ENCODE measurements at regions not wholly inside any gene's neighbourhood (a gene's known extent, or its start where the extent isn't known, plus 50 kb on each side); places are given as distances from the start of the nearest gene placed in this dataset.

DNA sequence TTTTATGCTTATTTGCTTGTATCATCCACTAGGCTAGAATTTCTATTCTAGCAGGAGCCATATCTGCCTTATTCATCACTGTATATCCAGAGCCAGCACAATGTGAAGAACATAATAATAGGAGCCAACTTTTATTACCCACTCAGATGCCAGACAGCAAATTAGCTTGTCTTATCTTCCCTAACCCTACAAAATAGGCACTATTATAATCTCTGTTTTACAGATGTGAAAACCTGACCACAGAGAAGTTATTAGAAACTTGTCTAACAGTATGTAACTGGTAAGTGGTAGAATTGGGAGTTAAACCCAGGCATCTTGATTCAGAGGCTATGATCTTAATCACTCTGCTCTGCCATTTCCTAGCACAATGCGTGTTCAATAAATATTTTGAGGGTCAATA lies 579.5 kb downstream of the CAAP1 start:
- no peak for TF ChIP-seq CTCF (IDR thresholded peaks at IDR 0.05; ENCODE audit: low read depth, low read length)
- DNase-seq (ENCODE audit: extremely low read depth, low read depth): no peak

DNA sequence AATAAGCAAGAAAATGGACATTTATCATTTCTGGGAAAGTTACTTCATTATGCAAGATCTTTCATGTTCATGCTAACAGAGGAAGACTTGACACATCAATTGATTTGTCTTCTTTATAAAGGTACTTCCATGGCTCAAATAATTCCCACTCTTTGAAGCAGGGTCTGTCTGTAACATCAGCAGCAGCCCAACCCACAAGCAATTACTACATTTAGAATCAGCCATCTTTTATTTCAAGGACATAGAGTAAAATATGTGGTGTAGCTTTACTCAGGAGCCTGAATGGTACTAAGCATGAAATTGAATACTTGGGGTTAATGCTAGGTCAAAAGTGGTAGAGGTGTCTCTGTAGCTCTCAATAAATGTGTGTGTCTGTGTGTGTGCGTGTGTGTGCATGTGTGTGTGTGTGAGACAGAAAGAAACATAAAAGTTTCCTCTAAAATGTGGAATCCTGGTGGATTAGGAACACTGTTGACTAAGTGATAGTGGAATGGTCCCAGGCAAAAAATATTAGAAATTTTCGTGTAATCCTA lies 581.1 kb downstream of the CAAP1 start:
- TF ChIP-seq CTCF (IDR thresholded peaks at IDR 0.05; ENCODE audit: low read depth, low read length): no peak
- no peak for DNase-seq (ENCODE audit: extremely low read depth, low read depth)

DNA sequence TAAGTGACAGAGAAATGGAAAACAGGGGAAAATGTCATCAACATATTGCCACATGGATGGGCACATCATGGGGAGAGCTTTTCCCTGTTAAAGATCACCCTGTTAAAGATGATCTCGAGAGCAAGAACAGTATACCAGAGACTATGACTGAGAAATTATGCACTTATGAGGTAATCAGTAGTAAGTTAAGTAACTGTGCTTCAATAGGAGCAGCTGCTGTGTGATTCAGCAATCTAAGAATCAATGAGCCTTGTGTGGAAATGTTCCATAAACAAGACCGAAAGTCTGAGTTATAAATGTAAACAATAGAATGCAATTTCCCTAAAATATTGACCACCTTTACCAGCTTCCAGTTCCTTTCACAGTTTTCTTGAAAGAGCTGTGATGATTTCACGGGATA lies 582.3 kb downstream of the CAAP1 start:
- no peak for TF ChIP-seq CTCF (IDR thresholded peaks at IDR 0.05; ENCODE audit: low read depth, low read length)
- DNase-seq (ENCODE audit: extremely low read depth, low read depth): no peak

DNA sequence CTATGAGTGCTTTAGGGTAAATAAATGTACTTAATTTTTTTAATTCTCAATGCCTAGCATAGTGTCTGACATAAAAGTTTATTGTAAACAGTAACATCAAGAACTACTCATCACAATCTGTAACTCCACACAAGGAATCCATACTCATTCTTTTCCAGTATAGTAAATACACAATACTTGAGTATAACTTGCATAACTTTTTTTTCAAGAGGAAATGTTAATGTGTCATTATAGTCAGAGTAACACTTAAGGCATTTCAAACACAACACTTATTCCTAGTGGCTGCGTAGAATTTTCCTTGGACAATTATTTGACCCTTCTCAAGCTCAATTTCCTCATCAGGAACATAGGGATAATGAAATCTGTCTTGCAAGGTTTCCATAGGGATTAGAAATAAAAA lies 584.3 kb downstream of the CAAP1 start:
- TF ChIP-seq CTCF (IDR thresholded peaks at IDR 0.05; ENCODE audit: low read depth, low read length): no peak
- DNase-seq (ENCODE audit: extremely low read depth, low read depth): no peak

- no peak for DNase-seq (ENCODE audit: extremely low read depth, low read depth)
Observed at GRCh38 chr9:26301659-26302058, 590.9 kb downstream of the CAAP1 start.

GRCh38 chr9:26301046-26301445 lies 591.6 kb downstream of the CAAP1 start:
- no peak for DNase-seq (ENCODE audit: extremely low read depth, low read depth)
- no peak for TF ChIP-seq CTCF (IDR thresholded peaks at IDR 0.05; ENCODE audit: low read depth, low read length)

More at GRCh38 chr9:26301659-26302058, 590.9 kb downstream of the CAAP1 start:
- TF ChIP-seq CTCF (IDR thresholded peaks at IDR 0.05; ENCODE audit: low read depth, low read length): no peak

- no peak for TF ChIP-seq CTCF (IDR thresholded peaks at IDR 0.05; ENCODE audit: low read depth, low read length)
- no peak for DNase-seq (ENCODE audit: extremely low read depth, low read depth)
Observed at GRCh38 chr9:26296910-26297572, 595.6 kb downstream of the CAAP1 start.

Measured in AG09319 (cell line).